CD4-positive, CD25-positive, alpha-beta regulatory T cell (primary cell): ENCODE measurements at regions not wholly inside any gene's neighbourhood (a gene's known extent, or its start where the extent isn't known, plus 50 kb on each side); places are given as distances from the start of the nearest gene placed in this dataset.
"Not testable (repeated sequence)": the region's sequence is repeated elsewhere in the genome, so short reads cannot be mapped to it uniquely, and the experiment has no call there.

Experiments
- ATAC-seq, 2 donors: fragments of 150-1000 bp; cut with Tn5 transposase; one replicate each; pipeline ENCODE4 v1.10.0; 2021; ENCODE audit warnings: low read depth in 2 of 2, moderate number of reproducible peaks in 2 of 2, moderate library complexity in 1 of 2
- DNase-seq, 3 donors: peaks; one replicate each; pipeline versions ENCODE4 v3.0.0 to v3.0.0-alpha.2; 2012 to 2022; ENCODE audit warnings: mixed read lengths in 1 of 3
- H3K27ac ChIP-seq: one replicate; pipeline ENCODE4 v1.7.0; 2013; ENCODE audit warnings: mild to moderate bottlenecking, low read length; ENCODE audit not compliant: insufficient read depth, poor library complexity, severe bottlenecking
- H3K27me3 ChIP-seq: one replicate; pipeline ENCODE4 v1.7.0; 2013; ENCODE audit warnings: low read length; ENCODE audit not compliant: control insufficient read depth, insufficient read depth
- H3K36me3 ChIP-seq: one replicate; pipeline ENCODE4 v1.7.0; 2013; ENCODE audit warnings: mild to moderate bottlenecking, low read length, moderate library complexity; ENCODE audit not compliant: control insufficient read depth, insufficient read depth
- H3K4me1 ChIP-seq: 2 replicates; pipeline ENCODE4 v1.7.0; 2013; ENCODE audit warnings: mild to moderate bottlenecking, low read length; ENCODE audit not compliant: insufficient read depth, control insufficient read depth, poor library complexity, severe bottlenecking
- H3K4me3 ChIP-seq: one replicate; pipeline ENCODE4 v1.7.0; 2013; ENCODE audit warnings: low read depth, mild to moderate bottlenecking, low read length, moderate library complexity
- H3K9me3 ChIP-seq, 2 experiments: 1 replicate in 1 of 2; 2 replicates in 1 of 2; pipeline ENCODE4 v1.7.0; 2013; ENCODE audit warnings: low read length in 2 of 2, mild to moderate bottlenecking in 1 of 2, moderate library complexity in 1 of 2; ENCODE audit not compliant: control insufficient read depth in 2 of 2
- H3K27ac Mint-ChIP-seq, 3 donors: one replicate each; pipeline ENCODE4 v1.8.0; 2020 to 2022; ENCODE audit warnings: mild to moderate bottlenecking in 3 of 3, mixed read lengths in 3 of 3, moderate library complexity in 2 of 3
- H3K27me3 Mint-ChIP-seq: one replicate; pipeline ENCODE4 v1.8.0; 2022; ENCODE audit warnings: mild to moderate bottlenecking, mixed read lengths
- H3K36me3 Mint-ChIP-seq: one replicate; pipeline ENCODE4 v1.8.0; 2020; ENCODE audit warnings: mixed read lengths
- H3K4me1 Mint-ChIP-seq, 4 donors: one replicate each; pipeline ENCODE4 v1.8.0; 2020 to 2022; ENCODE audit warnings: mixed read lengths in 4 of 4, mild to moderate bottlenecking in 1 of 4
- H3K4me3 Mint-ChIP-seq, 4 donors: one replicate each; pipeline ENCODE4 v1.8.0; 2020 to 2022; ENCODE audit warnings: mild to moderate bottlenecking in 4 of 4, mixed read lengths in 4 of 4, moderate library complexity in 3 of 4
- H3K9me3 Mint-ChIP-seq, 7 donors: one replicate each; pipeline ENCODE4 v1.8.0; 2020 to 2022; ENCODE audit warnings: mixed read lengths in 7 of 7, mild to moderate bottlenecking in 3 of 7, moderate library complexity in 2 of 7

- no peaks in the 10 kb centered on the region for H3K4me1 ChIP-seq
- H3K27ac ChIP-seq: no peak overlapping the region
- Mint-ChIP-seq H3K27ac (no peak overlapping the region), H3K9me3 (peaks cover 0 to 7% (median 2%) of the 10 kb centered on the region in 7 donors), H3K4me1 (no peaks in the 10 kb centered on the region), H3K4me3 (no peak overlapping the region), H3K27me3 (peaks cover 19% of the 10 kb centered on the region), H3K36me3 (no peaks in the 10 kb centered on the region)
- H3K9me3 ChIP-seq: no peaks in the 10 kb centered on the region
- no peak for DNase-seq
- peaks cover 17% of the 10 kb centered on the region for H3K27me3 ChIP-seq
- no peak overlapping the region for H3K4me3 ChIP-seq
- no peak for ATAC-seq
- no peaks in the 10 kb centered on the region for H3K36me3 ChIP-seq
Observed at GRCh38 chr6:841569-841968, 148.6 kb upstream of the EXOC2 start.

- Mint-ChIP-seq H3K36me3 (no peaks in the 10 kb centered on the region), H3K4me3 (no peak overlapping the region), H3K27me3 (peaks cover 21% of the 10 kb centered on the region), H3K9me3 (peaks cover 0 to 7% (median 2%) of the 10 kb centered on the region in 7 donors), H3K27ac (no peak overlapping the region), H3K4me1 (no peaks in the 10 kb centered on the region)
- Histone ChIP-seq H3K36me3 (no peaks in the 10 kb centered on the region), H3K9me3 (no peaks in the 10 kb centered on the region), H3K27me3 (peaks cover 17% of the 10 kb centered on the region), H3K4me1 (no peaks in the 10 kb centered on the region), H3K4me3 (no peak overlapping the region), H3K27ac (no peak overlapping the region)
- ATAC-seq (no peak), DNase-seq (no peak)
Observed at GRCh38 chr6:839201-839600, 146.3 kb upstream of the EXOC2 start.

- Histone ChIP-seq H3K4me1 (no peaks in the 10 kb centered on the region), H3K27me3 (peaks cover 14% of the 10 kb centered on the region), H3K4me3 (no peak overlapping the region), H3K36me3 (no peaks in the 10 kb centered on the region), H3K27ac (no peak overlapping the region), H3K9me3 (no peaks in the 10 kb centered on the region)
- ATAC-seq (no peak), DNase-seq (no peak)
- Mint-ChIP-seq H3K9me3 (peaks cover 0 to 8% (median 3%) of the 10 kb centered on the region in 7 donors), H3K4me1 (no peaks in the 10 kb centered on the region), H3K27me3 (peaks cover 23% of the 10 kb centered on the region), H3K27ac (no peak overlapping the region), H3K4me3 (no peak overlapping the region), H3K36me3 (no peaks in the 10 kb centered on the region)
Observed at GRCh38 chr6:837380-837779, 144.4 kb upstream of the EXOC2 start.

- Histone ChIP-seq H3K27ac (no peak overlapping the region), H3K27me3 (peaks cover 14% of the 10 kb centered on the region), H3K4me3 (no peak overlapping the region), H3K9me3 (no peaks in the 10 kb centered on the region), H3K4me1 (no peaks in the 10 kb centered on the region), H3K36me3 (no peaks in the 10 kb centered on the region)
- ATAC-seq (no peak), DNase-seq (no peak)
- Mint-ChIP-seq H3K27me3 (peaks cover 17% of the 10 kb centered on the region), H3K4me3 (no peak overlapping the region), H3K36me3 (no peaks in the 10 kb centered on the region), H3K27ac (no peak overlapping the region), H3K9me3 (peaks cover 0 to 10% (median 4%) of the 10 kb centered on the region in 7 donors), H3K4me1 (no peaks in the 10 kb centered on the region)
Observed at GRCh38 chr6:836276-836853, 143.4 kb upstream of the EXOC2 start.

- Mint-ChIP-seq H3K36me3 (no peaks in the 10 kb centered on the region), H3K27ac (no peak overlapping the region), H3K4me1 (no peaks in the 10 kb centered on the region), H3K4me3 (no peak overlapping the region), H3K27me3 (peaks cover 17% of the 10 kb centered on the region), H3K9me3 (peaks cover 0 to 10% (median 4%) of the 10 kb centered on the region in 7 donors)
- Histone ChIP-seq H3K27ac (no peak overlapping the region), H3K4me1 (no peaks in the 10 kb centered on the region), H3K27me3 (peaks cover 12% of the 10 kb centered on the region), H3K9me3 (no peaks in the 10 kb centered on the region), H3K4me3 (no peak overlapping the region), H3K36me3 (no peaks in the 10 kb centered on the region)
- no peak for ATAC-seq
- no peak for DNase-seq
Observed at GRCh38 chr6:835476-836160, 142.7 kb upstream of the EXOC2 start.

GRCh38 chr6:834866-835265 lies 141.9 kb upstream of the EXOC2 start:
- ATAC-seq: no peak
- peaks cover 0 to 8% (median 4%) of the 10 kb centered on the region in 7 donors for H3K9me3 Mint-ChIP-seq
- H3K4me1 Mint-ChIP-seq: no peaks in the 10 kb centered on the region

GRCh38 chr6:834190-834589 lies 141.3 kb upstream of the EXOC2 start:
- Mint-ChIP-seq H3K4me1 (no peaks in the 10 kb centered on the region), H3K27ac (no peak overlapping the region), H3K27me3 (peaks cover 17% of the 10 kb centered on the region), H3K4me3 (no peak overlapping the region), H3K9me3 (peaks cover 0 to 8% (median 4%) of the 10 kb centered on the region in 7 donors), H3K36me3 (no peaks in the 10 kb centered on the region)
- H3K9me3 ChIP-seq: no peaks in the 10 kb centered on the region
- DNase-seq (no peak), ATAC-seq (no peak)
- H3K27ac ChIP-seq: no peak overlapping the region
- H3K4me1 ChIP-seq: no peaks in the 10 kb centered on the region
- no peaks in the 10 kb centered on the region for H3K36me3 ChIP-seq
- H3K4me3 ChIP-seq: no peak overlapping the region
- H3K27me3 ChIP-seq: peaks cover 9% of the 10 kb centered on the region

More at GRCh38 chr6:834866-835265, 141.9 kb upstream of the EXOC2 start:
- no peak overlapping the region for H3K27ac ChIP-seq
- H3K36me3 ChIP-seq: no peaks in the 10 kb centered on the region
- H3K27me3 ChIP-seq: peaks cover 9% of the 10 kb centered on the region
- peaks cover 17% of the 10 kb centered on the region for H3K27me3 Mint-ChIP-seq
- DNase-seq: no peak
- no peaks in the 10 kb centered on the region for H3K9me3 ChIP-seq
- no peaks in the 10 kb centered on the region for H3K4me1 ChIP-seq
- H3K27ac Mint-ChIP-seq: no peak overlapping the region
- H3K36me3 Mint-ChIP-seq: no peaks in the 10 kb centered on the region
- H3K4me3 Mint-ChIP-seq: no peak overlapping the region
- H3K4me3 ChIP-seq: no peak overlapping the region

GRCh38 chr6:832804-833203 lies 139.9 kb upstream of the EXOC2 start:
- ATAC-seq: not testable (repeated sequence)

More at GRCh38 chr6:832804-833203, 139.9 kb upstream of the EXOC2 start:
- not testable (repeated sequence) for DNase-seq, H3K4me3 Mint-ChIP-seq, H3K4me1 Mint-ChIP-seq, H3K4me3 ChIP-seq, H3K36me3 ChIP-seq, H3K27me3 ChIP-seq, H3K4me1 ChIP-seq, H3K36me3 Mint-ChIP-seq, H3K27ac Mint-ChIP-seq, H3K9me3 Mint-ChIP-seq, H3K9me3 ChIP-seq, H3K27ac ChIP-seq
- peaks cover 23% of the 10 kb centered on the region for H3K27me3 Mint-ChIP-seq
